IMR-90 (cell line): ENCODE measurements at regions not wholly inside any gene's neighbourhood (a gene's known extent, or its start where the extent isn't known, plus 50 kb on each side); places are given as distances from the start of the nearest gene placed in this dataset.

ENCODE experiments used
- ATAC-seq: fragments of 200-7000 bp; cut with Tn5 transposase; 2 replicates; pipeline ENCODE4 v1.9.1; 2020; ENCODE audit warnings: low read depth, mild to moderate bottlenecking, moderate library complexity
- BruUV-seq: library from RNA; stranded (reverse); fragments of 400-500 nt; replicated peaks from 2 replicates; lab custom pipeline; 2021; lab: Mats Ljungman, UMichigan
- CTCF ChIA-PET: fragments of 300-600 bp; formaldehyde crosslinking; extraction: SDS; loops from one replicate; lab custom pipeline; 2021; ENCODE audit warnings: antibody characterized with exemption; lab: Yijun Ruan, JAX
- POLR2A ChIA-PET: fragments of 300-600 bp; sonication (Branson Sonifier 250); formaldehyde crosslinking; loops from one replicate; lab custom pipeline; 2022; ENCODE audit warnings: antibody characterized with exemption; ENCODE audit not compliant: unreplicated experiment; lab: Charles Lee
- DNase-seq: peaks from one replicate; pipeline ENCODE4 v3.0.0; 2013
- H2AFZ ChIP-seq: replicated peaks from 2 replicates; pipeline ENCODE3; 2013; ENCODE audit warnings: low read length, mild to moderate bottlenecking; ENCODE audit not compliant: poor library complexity
- H2AK5ac ChIP-seq: 2 replicates; pipeline ENCODE4 v1.6.1; 2013; ENCODE audit warnings: low read depth, low read length, inconsistent platforms
- H2AK9ac ChIP-seq: replicated peaks from 2 replicates; pipeline ENCODE3; 2013; ENCODE audit warnings: mild to moderate bottlenecking, low read depth, low read length, moderate library complexity; ENCODE audit not compliant: poor library complexity
- H2BK120ac ChIP-seq: 2 replicates; pipeline ENCODE4 v1.6.1; 2013; ENCODE audit warnings: low read depth, low read length, inconsistent platforms
- H2BK15ac ChIP-seq: 3 replicates; pipeline ENCODE4 v1.6.1; 2013; ENCODE audit warnings: low read depth, low read length, inconsistent platforms
- H2BK20ac ChIP-seq: 2 replicates; pipeline ENCODE4 v1.6.1; 2013; ENCODE audit warnings: low read depth, mild to moderate bottlenecking, inconsistent platforms, low read length, moderate library complexity
- H2BK5ac ChIP-seq: 2 replicates; pipeline ENCODE4 v1.6.1; 2013; ENCODE audit warnings: mild to moderate bottlenecking, low read depth, low read length, inconsistent platforms; ENCODE audit not compliant: poor library complexity, severe bottlenecking
- H3K14ac ChIP-seq: replicated peaks from 2 replicates; pipeline ENCODE4 v1.6.1; 2013; ENCODE audit warnings: low read depth, low read length, inconsistent platforms
- H3K18ac ChIP-seq: 2 replicates; pipeline ENCODE4 v1.6.1; 2013; ENCODE audit warnings: low read depth, low read length, control low read depth
- H3K23ac ChIP-seq: 2 replicates; pipeline ENCODE4 v1.6.1; 2013; ENCODE audit warnings: low read depth, low read length, inconsistent platforms
- H3K27ac ChIP-seq: 2 replicates; pipeline ENCODE4 v1.5.1; 2013; ENCODE audit warnings: mild to moderate bottlenecking, control low read depth, low read length; ENCODE audit not compliant: insufficient read depth
- H3K27me3 ChIP-seq: 2 replicates; pipeline ENCODE4 v1.6.1; 2013; ENCODE audit warnings: low read length; ENCODE audit not compliant: control insufficient read depth, insufficient read depth
- H3K36me3 ChIP-seq: 2 replicates; pipeline ENCODE4 v1.6.1; 2013; ENCODE audit warnings: low read length, mixed read lengths; ENCODE audit not compliant: control insufficient read depth, insufficient read depth
- H3K4ac ChIP-seq: 2 replicates; pipeline ENCODE4 v1.6.1; 2013; ENCODE audit warnings: low read depth, low read length, inconsistent platforms
- H3K4me1 ChIP-seq: 2 replicates; pipeline ENCODE4 v1.6.1; 2013; ENCODE audit warnings: low read length, mixed read lengths; ENCODE audit not compliant: control insufficient read depth, insufficient read depth
- H3K4me2 ChIP-seq: 2 replicates; pipeline ENCODE4 v1.6.1; 2013; ENCODE audit warnings: low read depth, mild to moderate bottlenecking, control low read depth, low read length, moderate library complexity
- H3K4me3 ChIP-seq: 2 replicates; pipeline ENCODE4 v1.5.1; 2013; ENCODE audit warnings: low read depth, mild to moderate bottlenecking, control low read depth, low read length, moderate library complexity; ENCODE audit not compliant: insufficient read depth
- H3K56ac ChIP-seq: 2 replicates; pipeline ENCODE4 v1.6.1; 2013; ENCODE audit warnings: low read length, inconsistent platforms; ENCODE audit not compliant: insufficient read depth; ENCODE audit errors: extremely low read depth
- H3K79me1 ChIP-seq, 2 experiments: 2 replicates each; pipeline ENCODE4 v1.6.1; 2013; ENCODE audit warnings: low read length in 2 of 2, inconsistent platforms in 1 of 2, low read depth in 1 of 2
- H3K9ac ChIP-seq: 2 replicates; pipeline ENCODE4 v1.6.1; 2013; ENCODE audit warnings: low read depth, low read length, control low read depth
- H3K9me1 ChIP-seq: 2 replicates; pipeline ENCODE4 v1.6.1; 2013; ENCODE audit warnings: low read length, inconsistent platforms; ENCODE audit not compliant: insufficient read depth
- H3K9me3 ChIP-seq: 2 replicates; pipeline ENCODE4 v1.6.1; 2013; ENCODE audit warnings: low read length; ENCODE audit not compliant: control insufficient read depth, insufficient read depth
- H4K20me1 ChIP-seq: 2 replicates; pipeline ENCODE4 v1.6.1; 2013; ENCODE audit warnings: low read length, inconsistent platforms; ENCODE audit not compliant: insufficient read depth
- H4K5ac ChIP-seq: 2 replicates; pipeline ENCODE4 v1.6.1; 2013; ENCODE audit warnings: mild to moderate bottlenecking, low read depth, low read length, control low read depth
- H4K8ac ChIP-seq, 2 experiments: 2 replicates each; pipeline ENCODE4 v1.6.1; 2013; ENCODE audit warnings: low read depth in 2 of 2, low read length in 2 of 2, control low read depth in 1 of 2, inconsistent platforms in 1 of 2
- H4K91ac ChIP-seq: 2 replicates; pipeline ENCODE4 v1.6.1; 2013; ENCODE audit warnings: low read depth, low read length, inconsistent platforms; ENCODE audit not compliant: insufficient read depth
- CEBPB ChIP-seq: IDR thresholded peaks from 2 replicates; pipeline ENCODE4 v1.6.1; 2012; ENCODE audit warnings: low read depth, low read length, improper control_type of control experiment
- CHD1 ChIP-seq: IDR thresholded peaks from 2 replicates; pipeline ENCODE4 v1.6.1; 2012; ENCODE audit warnings: low read depth, low read length, improper control_type of control experiment
- FOS ChIP-seq: fragments of 150-350 bp; IDR thresholded peaks from 2 replicates; pipeline ENCODE4 v1.6.1; 2016; ENCODE audit warnings: low read depth, low read length
- MAFK ChIP-seq: IDR thresholded peaks from 2 replicates; pipeline ENCODE4 v1.6.1; 2012; ENCODE audit warnings: low read depth, low read length, improper control_type of control experiment
- MAZ ChIP-seq: IDR thresholded peaks from 2 replicates; pipeline ENCODE4 v1.6.1; 2012; ENCODE audit warnings: low read depth, mild to moderate bottlenecking, low read length, improper control_type of control experiment, moderate library complexity, borderline replicate concordance
- NFE2L2 ChIP-seq: fragments of 150-350 bp; IDR thresholded peaks from 2 replicates; pipeline ENCODE4 v1.6.1; 2016; ENCODE audit warnings: low read depth, mild to moderate bottlenecking, low read length
- POLR2A ChIP-seq: IDR thresholded peaks from 2 replicates; pipeline ENCODE4 v1.6.1; 2012; ENCODE audit warnings: mild to moderate bottlenecking, low read depth, low read length
- RAD21 ChIP-seq: IDR thresholded peaks from 2 replicates; pipeline ENCODE4 v1.6.1; 2012; ENCODE audit warnings: low read length, improper control_type of control experiment
- RCOR1 ChIP-seq: IDR thresholded peaks from 2 replicates; pipeline ENCODE4 v1.6.1; 2012; ENCODE audit warnings: mild to moderate bottlenecking, low read length, improper control_type of control experiment; ENCODE audit not compliant: insufficient replicate concordance
- SMC3 ChIP-seq: fragments of 150-350 bp; IDR thresholded peaks from 2 replicates; pipeline ENCODE4 v1.6.1; 2016; ENCODE audit warnings: low read depth, mild to moderate bottlenecking, antibody characterized with exemption, low read length, moderate library complexity
- USF2 ChIP-seq: fragments of 150-350 bp; IDR thresholded peaks from 2 replicates; pipeline ENCODE4 v1.6.1; 2017; ENCODE audit warnings: mild to moderate bottlenecking, antibody characterized with exemption, low read length, low read depth
- WGBS, 2 experiments: methylation state at CpG; one replicate each; pipeline versions ENCODE4 v1.1.5 to v1.1.7; 2013; ENCODE audit warnings: missing lambda C conversion rate in 2 of 2; ENCODE audit not compliant: insufficient read length in 1 of 2; ENCODE audit errors: extremely low coverage in 2 of 2; 5-methylcytosine and 5-hydroxymethylcytosine counted together
- dilution Hi-C: fragments of 300-500 bp; cut with HindIII; formaldehyde crosslinking; loops from one replicate; pipeline ENCODE4 v1.14.3; 2018; ENCODE audit warnings: low sequenced_read_pairs; ENCODE audit not compliant: unreplicated experiment
- in situ Hi-C: fragments of 300-500 bp; cut with MboI; formaldehyde crosslinking; loops from 3 replicates; pipeline ENCODE4 v1.14.3; 2019; ENCODE audit warnings: low sequenced_read_pairs, inconsistent platforms, mixed read lengths
- intact Hi-C: fragments of 100-400 bp; cut with micrococcal nuclease; formaldehyde crosslinking; loops from 2 replicates; pipeline ENCODE4 v1.10.0; 2022
- TF ChIP-seq, protein P1 (sequence below): conservative IDR thresholded peaks from 2 replicates; pipeline ENCODE4 v1.5.1; 2012; ENCODE audit warnings: mild to moderate bottlenecking, low read depth, low read length, improper control_type of control experiment

GRCh38 chr20:4435671-4436455, 186.8 kb upstream of the ADRA1D start (continued):
- TF ChIP-seq USF2, result no peak
- no peak for TF ChIP-seq RCOR1

- H3K79me1 ChIP-seq, result no peaks in the 10 kb centered on the region
- H4K5ac ChIP-seq, result peak overlapping the region; percentile 52
- peak overlapping the region; percentile 70 for H2AK9ac ChIP-seq
- H4K91ac ChIP-seq, result peak overlapping the region; percentile 77
- peak; percentile 71 for DNase-seq
- H3K18ac ChIP-seq, result peak overlapping the region; percentile 87
- H4K8ac ChIP-seq, result peak overlapping the region; percentile 43 to 88; a peak in 2 of 4 replicates
- WGBS, 2 experiments, result 50% methylated on average over 1 of the region's 1 CpG; no CpG with 5 or more reads in 1 of the 2 experiments
- H3K4me1 ChIP-seq, result peaks cover 13% of the 10 kb centered on the region
- in situ Hi-C loops, result no loop called here
- H3K27ac ChIP-seq, result peak overlapping the region; percentile 38; the same call in 1 of the 2 replicates
- no peak overlapping the region for H3K4me3 ChIP-seq
- peak overlapping the region; percentile 58; the same call in 1 of the 2 replicates for H3K23ac ChIP-seq
- H2BK15ac ChIP-seq, result peak overlapping the region; percentile 77; the same call in 2 of the 3 replicates
- H3K9ac ChIP-seq, result no peak overlapping the region; the same call in 1 of the 2 replicates
- dilution Hi-C loops, result no loop called here
- no peak overlapping the region for H3K56ac ChIP-seq
- ChIA-PET CTCF (interaction anchor here (1.7 kb wide), 1 partner anchor 15 kb away, joined by 3 read pairs; no protein-coding TSS in a partner anchor), POLR2A (no interaction called here)
- peak overlapping the region; percentile 46 for H2BK5ac ChIP-seq
- peak overlapping the region; percentile 88 for H3K14ac ChIP-seq
- peak overlapping the region; percentile 94 for H2BK20ac ChIP-seq
- no peaks in the 10 kb centered on the region for H3K9me3 ChIP-seq
- no peaks in the 10 kb centered on the region for H3K36me3 ChIP-seq
- no peaks in the 10 kb centered on the region for H4K20me1 ChIP-seq
- intact Hi-C loops, result loop anchor here (5.0 kb wide), 1 partner anchor 328 kb away; no protein-coding TSS in a partner anchor
- ATAC-seq, result peak; percentile 83
- H3K4ac ChIP-seq, result peak overlapping the region; percentile 91
- peak overlapping the region; percentile 79 for H2AFZ ChIP-seq
- H3K9me1 ChIP-seq, result peaks cover 9% of the 10 kb centered on the region
- peak overlapping the region; percentile 88 for H2BK120ac ChIP-seq
- H3K4me2 ChIP-seq, result peak overlapping the region; percentile 8; the same call in 1 of the 2 replicates
- no TSS peak for BruUV-seq
- H3K27me3 ChIP-seq, result no peaks in the 10 kb centered on the region
- peak overlapping the region; percentile 83; the same call in 1 of the 2 replicates for H2AK5ac ChIP-seq
- TF ChIP-seq RAD21 (no peak), CEBPB (no peak), NFE2L2 (no peak), CHD1 (no peak), SMC3 (no peak), FOS (no peak), RCOR1 (no peak), MAFK (no peak), USF2 (no peak), MAZ (no peak), POLR2A (no peak)
- TF ChIP-seq, protein P1, sequence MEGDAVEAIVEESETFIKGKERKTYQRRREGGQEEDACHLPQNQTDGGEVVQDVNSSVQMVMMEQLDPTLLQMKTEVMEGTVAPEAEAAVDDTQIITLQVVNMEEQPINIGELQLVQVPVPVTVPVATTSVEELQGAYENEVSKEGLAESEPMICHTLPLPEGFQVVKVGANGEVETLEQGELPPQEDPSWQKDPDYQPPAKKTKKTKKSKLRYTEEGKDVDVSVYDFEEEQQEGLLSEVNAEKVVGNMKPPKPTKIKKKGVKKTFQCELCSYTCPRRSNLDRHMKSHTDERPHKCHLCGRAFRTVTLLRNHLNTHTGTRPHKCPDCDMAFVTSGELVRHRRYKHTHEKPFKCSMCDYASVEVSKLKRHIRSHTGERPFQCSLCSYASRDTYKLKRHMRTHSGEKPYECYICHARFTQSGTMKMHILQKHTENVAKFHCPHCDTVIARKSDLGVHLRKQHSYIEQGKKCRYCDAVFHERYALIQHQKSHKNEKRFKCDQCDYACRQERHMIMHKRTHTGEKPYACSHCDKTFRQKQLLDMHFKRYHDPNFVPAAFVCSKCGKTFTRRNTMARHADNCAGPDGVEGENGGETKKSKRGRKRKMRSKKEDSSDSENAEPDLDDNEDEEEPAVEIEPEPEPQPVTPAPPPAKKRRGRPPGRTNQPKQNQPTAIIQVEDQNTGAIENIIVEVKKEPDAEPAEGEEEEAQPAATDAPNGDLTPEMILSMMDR, result no peak
These were observed 186.1 kb upstream of the ADRA1D start for GRCh38 chr20:4435225-4435624.
